Endothelial cell of umbilical vein (primary cell): ENCODE measurements at regions not wholly inside any gene's neighbourhood (a gene's known extent, or its start where the extent isn't known, plus 50 kb on each side); places are given as distances from the start of the nearest gene placed in this dataset.

Experiments used
- BruUV-seq: library from RNA; stranded (reverse); fragments of 400-500 nt; replicated peaks from 2 replicates; lab custom pipeline; 2021; lab: Mats Ljungman, UMichigan
- CTCF ChIA-PET: fragments of 300-600, 350-600 bp; sonication (Branson Sonifier 250); formaldehyde crosslinking; loops from one replicate; lab custom pipeline; 2021; ENCODE audit warnings: antibody characterized with exemption, inconsistent platforms; lab: Charles Lee
- POLR2A ChIA-PET: fragments of 300-600, 350-600 bp; sonication (Branson Sonifier 250); formaldehyde crosslinking; loops from one replicate; lab custom pipeline; 2021; ENCODE audit warnings: antibody characterized with exemption, inconsistent platforms; lab: Charles Lee
- DNase-seq: peaks from one replicate; pipeline ENCODE4 v3.0.0-alpha.2; 2011; ENCODE audit warnings: low read depth, low spot score
- FAIRE-seq: peaks from 2 replicates; lab custom pipeline; 2011; peaks lifted over from hg19 to GRCh38; lab: Jason Lieb, UNC
- H2AFZ ChIP-seq: 2 replicates; pipeline ENCODE4 v1.6.0; 2012; ENCODE audit warnings: low read depth, low read length, control low read depth, inconsistent platforms
- H3K27ac ChIP-seq: 2 replicates; pipeline ENCODE4 v1.5.1; 2011; ENCODE audit warnings: low read depth, mild to moderate bottlenecking, control low read depth, low read length, moderate library complexity; ENCODE audit not compliant: insufficient read depth
- H3K27me3 ChIP-seq, 2 experiments: 2 replicates each; pipeline versions ENCODE4 v1.6.0 to v1.6.1; 2011; ENCODE audit warnings: low read length in 2 of 2, mixed read lengths in 1 of 2; ENCODE audit not compliant: control insufficient read depth in 2 of 2, insufficient read depth in 2 of 2
- H3K36me3 ChIP-seq, 2 experiments: 2 replicates in 1 of 2; 3 replicates in 1 of 2; pipeline ENCODE4 v1.5.1; 2011; ENCODE audit warnings: low read length in 2 of 2, mild to moderate bottlenecking in 1 of 2, moderate library complexity in 1 of 2; ENCODE audit not compliant: control insufficient read depth in 2 of 2, insufficient read depth in 2 of 2; ENCODE audit errors: extremely low read depth in 1 of 2
- H3K4me1 ChIP-seq: 3 replicates; pipeline ENCODE4 v1.5.1; 2011; ENCODE audit warnings: mild to moderate bottlenecking, low read length; ENCODE audit not compliant: control insufficient read depth, insufficient read depth; ENCODE audit errors: extremely low read depth
- H3K4me2 ChIP-seq: 2 replicates; pipeline ENCODE4 v1.6.1; 2011; ENCODE audit warnings: low read length, control low read depth, mixed read lengths; ENCODE audit not compliant: insufficient read depth
- H3K4me3 ChIP-seq, 3 experiments: fragments of 200-600 bp in 1 of 3; sonication (generic), shearing (Covaris generic) in 1 of 3; replicated peaks in 1 of 3; 2 replicates each; pipeline ENCODE4 v1.5.1; 2011 to 2016; ENCODE audit warnings: control low read depth in 3 of 3, low read length in 3 of 3, mild to moderate bottlenecking in 2 of 3, inconsistent platforms in 1 of 3, low read depth in 1 of 3, moderate library complexity in 1 of 3; ENCODE audit not compliant: insufficient read depth in 1 of 3
- H3K79me2 ChIP-seq: 2 replicates; pipeline ENCODE4 v1.6.0; 2012; ENCODE audit warnings: low read length, inconsistent platforms; ENCODE audit not compliant: control insufficient read depth, insufficient read depth
- H3K9ac ChIP-seq: replicated peaks from 2 replicates; pipeline ENCODE3; 2011; ENCODE audit warnings: low read length, control low read depth; ENCODE audit not compliant: insufficient read depth; ENCODE audit errors: extremely low read depth
- H3K9me1 ChIP-seq: replicated peaks from 3 replicates; pipeline ENCODE4 v1.6.0; 2011; ENCODE audit warnings: mild to moderate bottlenecking, low read length; ENCODE audit not compliant: control insufficient read depth, insufficient read depth; ENCODE audit errors: extremely low read depth
- H3K9me3 ChIP-seq: replicated peaks from 2 replicates; pipeline ENCODE4 v1.5.1; 2012; ENCODE audit warnings: low read length, inconsistent platforms; ENCODE audit not compliant: control insufficient read depth, insufficient read depth
- H4K20me1 ChIP-seq: replicated peaks from 2 replicates; pipeline ENCODE3; 2011; ENCODE audit warnings: mild to moderate bottlenecking, low read length; ENCODE audit not compliant: control insufficient read depth, insufficient read depth; ENCODE audit errors: extremely low read depth
- CTCF ChIP-seq, 2 donors: IDR thresholded peaks; 1 replicate in 1 of 2; 2 replicates in 1 of 2; pipeline ENCODE4 v1.5.1; 2011; ENCODE audit warnings: low read length in 2 of 2, mild to moderate bottlenecking in 2 of 2, moderate library complexity in 2 of 2, control low read depth in 1 of 2, inconsistent platforms in 1 of 2, low read depth in 1 of 2; ENCODE audit not compliant: insufficient read depth in 1 of 2; ENCODE audit errors: extremely low read depth in 1 of 2
- EZH2 ChIP-seq: IDR thresholded peaks from 2 replicates; pipeline ENCODE4 v1.6.1; 2012; ENCODE audit warnings: borderline replicate concordance, low read depth, mild to moderate bottlenecking, moderate library complexity, low read length, inconsistent platforms; ENCODE audit not compliant: severe bottlenecking
- FOS ChIP-seq: IDR thresholded peaks from 2 replicates; pipeline ENCODE4 v1.6.1; 2011; ENCODE audit warnings: mild to moderate bottlenecking, low read length, moderate library complexity, borderline replicate concordance; ENCODE audit not compliant: insufficient read depth
- GATA2 ChIP-seq: IDR thresholded peaks from 2 replicates; pipeline ENCODE4 v1.7.0; 2011; ENCODE audit warnings: low read depth, mild to moderate bottlenecking, moderate library complexity, mixed read lengths, low read length; ENCODE audit not compliant: insufficient read length, insufficient read depth
- JUN ChIP-seq: IDR thresholded peaks from 2 replicates; pipeline ENCODE4 v1.6.1; 2011; ENCODE audit warnings: borderline replicate concordance, low read depth; ENCODE audit not compliant: insufficient read length, insufficient read depth
- MAX ChIP-seq: IDR thresholded peaks from 2 replicates; pipeline ENCODE4 v1.6.1; 2011; ENCODE audit not compliant: insufficient read depth, insufficient read length
- MYC ChIP-seq: IDR thresholded peaks from one replicate; pipeline ENCODE4 v1.6.1; 2011; ENCODE audit warnings: mild to moderate bottlenecking, low read depth, low read length
- POLR2A ChIP-seq: IDR thresholded peaks from 2 replicates; pipeline ENCODE4 v1.6.1; 2012; ENCODE audit warnings: low read depth, mild to moderate bottlenecking, control low read depth, low read length
- POLR2AphosphoS5 ChIP-seq: IDR thresholded peaks from 2 replicates; pipeline ENCODE4 v1.6.1; 2012; ENCODE audit warnings: low read depth, mild to moderate bottlenecking, control low read depth, low read length, moderate library complexity; ENCODE audit not compliant: insufficient read depth
- dilution Hi-C: fragments of 300-500 bp; cut with MboI; formaldehyde crosslinking; loops from one replicate; pipeline ENCODE4 v1.15.0; 2019; ENCODE audit warnings: low sequenced_read_pairs; ENCODE audit not compliant: extremely low pct_ligation_motif_present
- intact Hi-C: fragments of 100-400 bp; cut with micrococcal nuclease; formaldehyde crosslinking; loops from one replicate; pipeline ENCODE4 v1.10.0; 2022

- TF ChIP-seq POLR2A (no peak), FOS (no peak), EZH2 (no peak), MAX (no peak), MYC (no peak), GATA2 (no peak), CTCF (IDR thresholded peaks at IDR 0.05; ENCODE audit: extremely low read depth in 1 of 2, insufficient read depth in 1 of 2, low read depth in 1 of 2, low read length in 2 of 2) (no peak), JUN (no peak), POLR2AphosphoS5 (no peak)
- H3K79me2 ChIP-seq, result no peaks in the 10 kb centered on the region
- FAIRE-seq, result no peak
- intact Hi-C loops (no loop called here), dilution Hi-C loops (no loop called here)
- H3K36me3 ChIP-seq, result no peaks in the 10 kb centered on the region
- DNase-seq, result no peak
- H3K4me3 ChIP-seq, result no peak overlapping the region
- H3K9me3 ChIP-seq, result no peaks in the 10 kb centered on the region
- H2AFZ ChIP-seq, result no peak overlapping the region
- ChIA-PET CTCF (interaction anchor here (1.1 kb wide), 1 partner anchor 10 kb away, joined by 4 read pairs; no protein-coding TSS in a partner anchor), POLR2A (no interaction called here)
- H3K27ac ChIP-seq, result no peak overlapping the region
- H3K9ac ChIP-seq, result no peak overlapping the region
- no peaks in the 10 kb centered on the region for H3K27me3 ChIP-seq
- H3K9me1 ChIP-seq, result no peaks in the 10 kb centered on the region
- no peak overlapping the region for H3K4me2 ChIP-seq
- BruUV-seq, result no TSS peak
- no peaks in the 10 kb centered on the region for H3K4me1 ChIP-seq
- no peaks in the 10 kb centered on the region for H4K20me1 ChIP-seq
Observed at GRCh38 chr1:178021950-178022349, 52.1 kb upstream of the SEC16B start.
